ENCODE measurements at regions not wholly inside any gene's neighbourhood (a gene's known extent, or its start where the extent isn't known, plus 50 kb on each side); places are given as distances from the start of the nearest gene placed in this dataset.

- DNase-seq = no peak
Observed at GRCh38 chr5:165232509-165233028, 1727.2 kb downstream of the MAT2B start.

GRCh38 chr5:165241811-165242210 lies 1736.4 kb downstream of the MAT2B start:
- DNase-seq = no peak

- no peak for DNase-seq
Observed at GRCh38 chr5:165242646-165243045, 1737.2 kb downstream of the MAT2B start.

- DNase-seq = no peak
Observed at GRCh38 chr5:165244407-165244806, 1739.0 kb downstream of the MAT2B start.

GRCh38 chr5:165258197-165258771 lies 1752.9 kb downstream of the MAT2B start:
- no peak for DNase-seq

- DNase-seq = no peak
Observed at GRCh38 chr5:165260426-165260825, 1755.0 kb downstream of the MAT2B start.

GRCh38 chr5:165263536-165263935 lies 1758.1 kb downstream of the MAT2B start:
- no peak for DNase-seq

GRCh38 chr5:165266939-165267338 lies 1761.5 kb downstream of the MAT2B start:
- no peak for DNase-seq

- no peak for DNase-seq
Observed at GRCh38 chr5:165272436-165272835, 1767.0 kb downstream of the MAT2B start.

- no peak for DNase-seq
Observed at GRCh38 chr5:165277661-165278060, 1772.2 kb downstream of the MAT2B start.

GRCh38 chr5:165282491-165282890 lies 1777.1 kb downstream of the MAT2B start:
- no peak for DNase-seq

GRCh38 chr5:165286692-165287091 lies 1781.3 kb downstream of the MAT2B start:
- DNase-seq = no peak

GRCh38 chr5:165290535-165290934 lies 1785.1 kb downstream of the MAT2B start:
- DNase-seq = no peak

- DNase-seq = no peak
Observed at GRCh38 chr5:165296401-165297130, 1791.1 kb downstream of the MAT2B start.

GRCh38 chr5:165304193-165304827 lies 1798.9 kb downstream of the MAT2B start:
- DNase-seq = no peak

GRCh38 chr5:165305596-165305995 lies 1800.2 kb downstream of the MAT2B start:
- no peak for DNase-seq

GRCh38 chr5:165309446-165309845 lies 1804.0 kb downstream of the MAT2B start:
- DNase-seq = no peak

- DNase-seq = no peak
Observed at GRCh38 chr5:165310031-165310430, 1804.6 kb downstream of the MAT2B start.

- DNase-seq = no peak
Observed at GRCh38 chr5:165321912-165322311, 1816.5 kb downstream of the MAT2B start.

- DNase-seq = no peak
Observed at GRCh38 chr5:165325221-165325620, 1819.8 kb downstream of the MAT2B start.

GRCh38 chr5:165327631-165328030 lies 1822.2 kb downstream of the MAT2B start:
- DNase-seq = no peak

GRCh38 chr5:165328846-165329245 lies 1823.4 kb downstream of the MAT2B start:
- DNase-seq = no peak

GRCh38 chr5:165333623-165334022 lies 1828.2 kb downstream of the MAT2B start:
- peak in 1 of 2 donors; percentile 35 for DNase-seq

- peak; percentile 2 to 20 for DNase-seq
Observed at GRCh38 chr5:165334201-165334600, 1828.8 kb downstream of the MAT2B start.
